ENCODE measurements at regions not wholly inside any gene's neighbourhood (a gene's known extent, or its start where the extent isn't known, plus 50 kb on each side); places are given as distances from the start of the nearest gene placed in this dataset.
"Not testable (repeated sequence)": the region's sequence is repeated elsewhere in the genome, so short reads cannot be mapped to it uniquely, and the experiment has no call there.

DNA sequence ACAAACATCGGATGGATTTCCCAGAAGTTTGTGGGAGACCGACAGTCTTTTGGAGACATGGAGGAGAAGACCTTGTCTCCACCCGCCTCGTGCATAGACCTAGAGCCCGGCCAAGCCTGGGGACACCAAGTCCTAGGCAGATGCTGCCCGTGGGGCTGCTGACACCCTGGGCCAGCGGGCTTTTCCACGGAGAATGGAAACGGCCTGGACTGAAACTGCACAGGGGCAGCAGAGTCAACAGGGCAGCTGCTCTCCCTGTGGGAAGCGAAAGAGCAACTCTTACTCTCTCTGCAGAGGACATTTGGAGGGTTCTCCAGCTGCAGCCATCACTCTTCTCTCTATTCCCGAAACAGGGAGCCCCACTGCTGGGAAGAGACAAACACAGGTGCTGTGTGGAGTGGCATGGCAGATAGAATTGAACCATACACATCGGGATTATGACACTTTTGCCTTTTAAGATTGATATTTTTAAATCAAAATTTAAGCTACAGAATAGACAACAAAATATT is 401.2 kb downstream of the THBS2 start:
- peak; percentile 37 for DNase-seq (ENCODE audit: low spot score)

GRCh38 chr6:168851460-168852375 is 401.9 kb downstream of the THBS2 start:
- peak; percentile 53 for DNase-seq (ENCODE audit: low spot score)

DNA sequence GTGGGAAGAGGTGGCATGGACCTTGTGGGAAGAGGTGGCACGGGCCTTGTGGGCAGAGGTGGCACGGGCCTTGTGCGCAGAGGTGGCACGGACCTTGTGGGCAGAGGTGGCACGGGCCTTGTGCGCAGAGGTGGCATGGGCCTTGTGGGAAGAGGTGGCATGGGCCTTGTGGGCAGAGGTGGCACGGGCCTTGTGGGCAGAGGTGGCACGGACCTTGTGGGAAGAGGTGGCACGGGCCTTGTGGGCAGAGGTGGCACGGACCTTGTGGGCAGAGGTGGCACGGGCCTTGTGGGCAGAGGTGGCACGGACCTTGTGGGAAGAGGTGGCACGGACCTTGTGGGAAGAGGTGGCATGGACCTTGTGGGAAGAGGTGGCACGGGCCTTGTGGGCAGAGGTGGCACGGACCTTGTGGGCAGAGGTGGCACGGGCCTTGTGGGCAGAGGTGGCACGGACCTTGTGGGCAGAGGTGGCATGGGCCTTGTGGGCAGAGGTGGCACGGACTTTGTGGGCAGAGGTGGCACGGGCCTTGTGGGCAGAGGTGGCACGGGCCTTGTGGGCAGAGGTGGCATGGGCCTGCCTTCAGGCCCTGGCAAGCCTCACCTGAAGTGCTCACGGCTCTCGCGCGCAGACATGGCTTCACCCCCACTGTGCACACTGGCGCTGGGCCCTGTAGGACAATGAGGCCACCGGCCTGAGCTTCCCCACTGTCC is 403.5 kb downstream of the THBS2 start:
- not testable (repeated sequence) for DNase-seq (ENCODE audit: low spot score)

DNA sequence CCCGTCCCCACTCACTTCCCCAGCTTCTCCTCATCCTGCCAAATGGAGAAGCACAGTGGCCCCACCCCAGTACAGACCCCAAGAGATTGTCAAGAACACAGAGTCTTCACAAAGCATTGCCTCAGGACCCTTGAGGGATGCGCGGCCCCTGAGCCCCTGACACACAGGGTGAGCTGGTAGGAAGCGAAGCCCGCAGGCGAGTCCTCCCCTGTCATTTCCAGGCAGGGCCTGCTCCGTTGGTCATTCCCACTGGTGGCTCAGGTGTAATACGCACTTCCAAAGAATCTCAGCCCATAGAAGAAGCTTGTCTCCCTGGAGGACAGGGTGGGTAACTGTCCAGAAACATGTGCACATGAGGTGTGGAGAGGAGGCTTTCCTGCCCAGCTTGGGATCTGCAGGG is 404.2 kb downstream of the THBS2 start:
- no peak for DNase-seq (ENCODE audit: low spot score)

DNA sequence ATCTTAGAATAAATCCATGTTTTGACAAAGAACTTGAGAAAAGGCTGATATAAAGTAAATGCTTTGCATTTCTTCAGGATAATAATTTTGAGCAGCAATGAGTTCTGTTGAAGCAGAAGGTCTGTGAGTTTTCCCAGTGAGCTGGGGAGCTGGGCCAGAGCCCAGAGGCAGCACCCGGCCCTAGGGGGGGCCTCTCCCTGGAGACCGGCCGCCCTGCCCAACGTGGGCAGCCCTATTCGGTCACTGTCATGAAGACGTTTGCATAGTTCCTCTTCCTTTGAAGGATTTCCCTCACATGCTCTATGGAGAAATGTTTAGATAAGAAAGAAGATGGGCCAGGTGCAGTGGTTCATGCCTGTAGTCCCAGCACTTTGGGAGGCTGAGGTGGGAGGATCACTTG is 404.8 kb downstream of the THBS2 start:
- no peak for DNase-seq (ENCODE audit: low spot score)

DNA sequence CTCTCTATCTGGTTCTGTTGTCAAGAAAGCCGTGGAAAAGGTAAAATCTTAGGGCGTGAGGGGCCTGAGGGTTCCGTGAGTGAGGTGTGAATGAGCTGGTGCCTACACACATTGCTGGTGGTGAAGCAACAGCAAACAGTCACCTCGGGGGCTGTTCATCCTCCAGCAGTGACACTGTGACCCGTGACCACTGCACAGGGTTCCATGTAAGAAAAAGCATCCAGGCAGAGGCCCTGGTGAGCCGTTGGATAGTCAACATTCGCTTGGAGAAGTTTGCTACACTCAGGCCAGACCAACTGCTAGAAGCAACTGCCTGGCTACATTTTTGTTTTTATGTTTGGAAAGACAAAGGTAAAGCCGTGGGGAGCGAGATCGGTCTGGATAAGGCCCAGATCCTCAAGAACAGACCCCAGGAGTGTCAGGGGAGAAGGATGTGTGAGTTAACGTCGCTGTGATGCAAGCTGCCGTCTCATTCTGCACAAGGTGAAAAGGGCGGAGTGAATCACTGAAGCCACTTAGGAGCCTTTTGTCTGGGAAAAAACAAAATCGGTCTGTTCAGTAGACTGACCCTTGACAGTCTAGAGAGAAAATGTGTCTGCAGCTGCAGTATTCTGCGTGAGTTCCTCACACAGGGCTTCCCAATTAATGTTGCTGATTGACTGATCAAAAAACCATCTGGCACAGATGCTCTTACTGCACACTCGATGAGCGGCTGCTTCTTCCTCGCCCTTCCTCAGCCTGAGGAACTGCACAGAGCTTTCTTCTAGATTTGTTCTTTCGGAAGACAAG is 404.0 kb downstream of the SMOC2 start:
- DNase-seq (ENCODE audit: low spot score) = no peak

DNA sequence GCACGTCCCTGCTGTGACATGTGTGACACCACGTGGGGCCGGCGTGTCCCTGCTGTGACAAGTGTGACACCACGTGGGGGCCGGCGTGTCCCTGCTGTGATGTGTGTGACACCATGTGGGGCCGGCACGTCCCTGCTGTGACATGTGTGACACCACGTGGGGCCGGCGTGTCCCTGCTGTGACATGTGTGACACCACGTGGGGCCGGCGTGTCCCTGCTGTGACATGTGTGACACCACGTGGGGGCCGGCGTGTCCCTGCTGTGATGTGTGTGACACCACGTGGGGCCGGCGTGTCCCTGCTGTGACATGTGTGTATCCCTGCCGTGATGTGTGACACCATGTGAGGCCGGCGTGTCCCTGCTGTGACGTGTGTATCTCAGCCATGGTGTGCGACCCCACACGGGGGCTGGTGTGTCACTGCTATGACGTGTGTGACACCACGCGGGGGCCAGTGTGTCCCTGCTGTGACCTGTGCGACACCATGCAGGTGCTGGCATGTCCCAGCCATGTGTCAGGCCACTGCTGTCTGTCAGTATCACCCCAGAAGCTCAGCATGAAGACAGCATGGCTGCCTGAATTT is 401.7 kb downstream of the SMOC2 start:
- not testable (repeated sequence) for DNase-seq (ENCODE audit: low spot score)

DNA sequence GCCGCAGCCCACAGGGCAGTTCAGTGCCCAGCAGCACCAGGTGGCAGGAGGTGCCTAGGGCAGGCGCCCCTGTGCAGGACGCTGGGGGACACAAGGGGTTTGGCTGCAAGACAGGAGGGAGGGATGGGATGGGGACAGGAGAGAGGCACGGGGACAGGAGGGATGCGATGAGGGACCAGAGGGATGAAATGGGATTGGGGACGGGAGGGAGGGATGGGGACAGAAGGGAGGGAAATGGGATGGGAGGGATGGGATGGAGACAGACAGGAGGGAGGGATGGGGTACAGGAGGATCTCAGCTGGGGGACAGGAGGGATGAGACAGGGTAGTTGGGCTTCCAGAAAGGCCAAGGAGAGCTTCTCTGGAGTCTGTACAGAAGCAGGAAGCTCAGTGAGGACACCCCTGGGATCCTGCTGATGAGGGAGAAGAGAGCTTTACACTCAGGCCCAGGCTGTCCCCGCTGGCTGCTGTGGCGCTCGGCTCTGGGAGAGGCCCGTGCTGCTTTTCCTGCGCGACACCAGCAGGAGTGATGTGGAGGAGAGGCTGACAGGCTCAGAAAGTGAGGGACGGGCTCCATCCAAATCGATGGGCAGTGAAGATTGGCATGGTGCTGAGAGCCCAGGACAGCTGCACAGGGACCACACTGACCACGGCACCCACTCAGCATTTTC is 400.8 kb downstream of the SMOC2 start:
- DNase-seq (ENCODE audit: low spot score) = no peak

- DNase-seq (ENCODE audit: low spot score) = not testable (repeated sequence)
These were observed 399.9 kb downstream of the SMOC2 start for GRCh38 chr6:168840932-168841331.

GRCh38 chr6:168840299-168840698 is 399.3 kb downstream of the SMOC2 start:
- not testable (repeated sequence) for DNase-seq (ENCODE audit: low spot score)

DNA sequence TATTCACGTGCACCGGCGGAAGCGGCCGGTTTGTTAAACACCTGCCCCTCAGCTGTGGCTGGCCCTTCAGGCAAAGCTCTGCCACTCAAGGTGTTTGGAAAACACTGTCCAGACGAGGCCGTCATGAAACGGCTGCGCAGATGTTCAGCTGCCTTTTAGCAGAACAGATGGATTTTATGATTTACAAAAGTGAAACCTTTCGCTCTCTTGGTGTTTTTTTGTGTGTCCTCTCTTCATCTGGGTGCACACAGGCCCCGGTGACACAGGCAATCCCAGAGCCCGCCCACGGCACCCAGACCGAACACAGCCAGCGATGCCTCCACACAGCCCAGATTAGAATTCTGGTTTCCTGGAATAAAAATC is 397.0 kb downstream of the SMOC2 start:
- DNase-seq (ENCODE audit: low spot score) = no peak

GRCh38 chr6:168837254-168838036 is 396.5 kb downstream of the SMOC2 start:
- DNase-seq (ENCODE audit: low spot score) = no peak

- DNase-seq (ENCODE audit: low spot score) = no peak
These were observed 395.0 kb downstream of the SMOC2 start for GRCh38 chr6:168835991-168836390.

DNA sequence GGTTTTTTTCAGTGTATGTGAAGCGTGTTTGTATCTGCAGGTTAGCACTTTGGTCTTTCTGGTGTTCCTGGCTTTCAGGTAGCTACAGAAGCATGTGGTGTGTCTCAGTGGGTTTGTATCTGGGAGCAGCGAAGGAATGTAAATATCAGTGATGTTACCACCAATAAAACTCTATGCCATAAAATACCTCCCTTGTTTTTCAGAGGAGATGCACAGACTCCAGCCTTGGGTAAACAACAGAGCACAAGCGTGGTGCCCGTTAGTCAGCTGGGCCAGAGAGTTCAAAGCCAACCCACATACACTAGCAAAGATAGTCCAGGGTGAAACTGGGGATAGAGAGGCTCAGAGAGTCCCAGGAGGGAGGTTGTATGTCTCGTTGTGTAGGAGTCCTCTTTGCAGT is 393.8 kb downstream of the SMOC2 start:
- no peak for DNase-seq (ENCODE audit: low spot score)

GRCh38 chr6:168834042-168834587 is 393.1 kb downstream of the SMOC2 start:
- no peak for DNase-seq (ENCODE audit: low spot score)

DNA sequence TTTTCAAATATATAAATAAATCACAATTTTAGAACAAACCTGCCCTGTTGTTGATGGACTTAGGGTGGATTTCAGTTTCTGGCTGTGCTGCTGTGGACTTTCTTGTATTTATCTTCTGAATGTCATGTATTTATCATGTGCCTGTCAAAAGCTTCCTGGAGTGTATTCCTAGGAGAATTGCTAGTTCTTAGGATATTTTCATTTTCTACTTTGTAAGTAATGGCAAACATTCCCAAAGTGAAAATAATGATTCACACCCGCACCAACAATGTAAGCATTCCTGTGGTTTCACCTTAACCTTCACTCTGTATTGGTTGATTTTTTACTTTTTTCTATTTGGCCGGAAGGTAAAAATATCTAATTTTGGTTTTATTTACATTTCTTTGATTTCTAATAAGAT is 387.8 kb downstream of the SMOC2 start:
- DNase-seq (ENCODE audit: low spot score) = no peak

DNA sequence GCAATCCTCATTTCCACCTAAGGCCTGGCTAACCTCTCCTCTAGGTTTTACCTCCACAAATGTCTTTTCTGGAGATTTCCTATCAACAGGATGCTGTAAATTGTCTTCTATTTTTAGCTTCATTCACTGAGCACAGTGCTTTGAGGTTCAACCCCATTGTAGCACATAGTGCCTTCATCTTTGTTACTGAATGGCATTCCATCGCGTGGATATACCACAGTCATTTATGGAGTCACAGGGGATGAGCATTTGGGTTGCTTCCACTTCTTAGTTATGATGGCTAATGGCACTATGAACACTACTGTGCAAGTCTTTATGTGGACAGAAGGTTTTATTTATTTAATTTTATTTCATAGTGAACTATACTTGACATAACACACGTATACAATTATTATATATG is 387.1 kb downstream of the SMOC2 start:
- no peak for DNase-seq (ENCODE audit: low spot score)

GRCh38 chr6:168827586-168827871 is 386.5 kb downstream of the SMOC2 start:
- DNase-seq (ENCODE audit: low spot score) = no peak

DNA sequence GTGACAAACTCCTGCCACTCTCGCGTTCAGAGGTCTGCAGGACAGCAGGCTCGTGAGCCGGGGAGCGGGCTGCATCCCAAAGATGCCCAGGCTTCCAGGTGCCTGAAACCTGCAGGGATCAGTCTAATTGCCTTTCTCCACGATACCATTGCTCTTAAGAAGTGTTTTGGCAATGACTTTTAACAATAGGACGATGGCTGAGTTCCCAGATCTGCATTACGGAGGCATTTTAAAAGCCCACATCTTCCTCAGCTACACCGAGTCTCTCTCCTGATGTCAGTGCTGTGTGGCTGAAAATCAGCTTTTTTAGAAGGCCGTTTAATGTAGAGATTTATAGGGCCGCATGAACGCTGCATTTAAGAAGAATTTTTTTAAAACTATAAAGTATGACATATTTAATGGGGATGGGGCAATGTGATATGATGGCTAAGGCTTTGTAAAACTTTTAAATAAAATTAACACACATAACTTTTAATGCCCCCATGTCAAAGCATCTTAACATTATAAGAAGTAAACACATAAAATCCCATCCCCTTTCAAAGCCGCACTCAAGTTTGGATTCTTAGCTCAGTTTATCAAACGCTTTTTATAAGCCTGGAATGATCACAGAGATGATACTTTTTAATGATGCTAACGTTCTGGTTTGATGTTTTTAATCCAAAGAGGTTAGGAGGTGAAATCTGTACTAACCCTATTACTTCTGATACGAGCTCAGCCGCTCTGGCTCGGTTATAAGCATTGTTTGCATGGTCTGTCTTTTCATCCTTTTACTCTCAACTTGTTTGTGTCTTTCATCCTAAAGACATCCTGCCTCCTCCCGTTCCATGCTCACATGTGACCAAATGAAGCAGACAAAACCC is 386.0 kb downstream of the SMOC2 start:
- DNase-seq (ENCODE audit: low spot score) = no peak

DNA sequence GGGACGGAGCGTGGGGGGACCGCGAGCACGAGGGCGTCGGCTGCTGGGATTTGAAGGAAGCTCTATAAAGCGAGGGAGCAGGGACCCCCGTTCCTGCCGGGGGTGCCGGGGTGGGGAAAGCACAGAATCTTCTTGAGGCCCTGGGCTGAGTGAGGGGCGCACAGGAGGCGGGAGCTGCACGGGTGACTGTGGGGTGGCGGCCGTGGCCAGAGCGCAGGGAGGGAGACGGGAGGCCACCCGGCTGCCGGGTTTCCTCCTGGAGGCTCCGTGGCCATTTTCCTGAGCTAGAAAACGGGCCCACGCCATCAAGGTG is 385.1 kb downstream of the SMOC2 start:
- DNase-seq (ENCODE audit: low spot score) = no peak

Data from hepatic stellate cell (primary cell).